ENCODE measurements at regions not wholly inside any gene's neighbourhood (a gene's known extent, or its start where the extent isn't known, plus 50 kb on each side); places are given as distances from the start of the nearest gene placed in this dataset.

GRCh38 chr6:14865531-14866100 is 380.3 kb upstream of the JARID2 start:
- H3K9me3 ChIP-seq: no peaks in the 10 kb centered on the region
- H3K27me3 ChIP-seq (ENCODE audit: insufficient read depth in 3 of 3, low read length in 2 of 3): no peaks in the 10 kb centered on the region
- H3K4me3 ChIP-seq: no peak overlapping the region
- intact Hi-C loops (cut with DNase I): loop anchor here in 1 of 2 donors (10.0 kb wide), 1 partner anchor 651 kb away; no protein-coding TSS in a partner anchor
- 75 to 82% (median 80%) methylated on average over 5 of the region's 5 CpGs for WGBS, 3 donors
- DNase-seq: no peak
- no peak for ATAC-seq
- peaks cover under 1% of the 10 kb centered on the region for H3K4me1 ChIP-seq
- no peak for TF ChIP-seq CTCF (IDR thresholded peaks at IDR 0.05)
- no peaks in the 10 kb centered on the region for H3K36me3 ChIP-seq (ENCODE audit: insufficient read depth in 1 of 2, low read depth in 1 of 2)
- no peak overlapping the region for H3K27ac ChIP-seq

GRCh38 chr6:14867802-14868201 is 378.1 kb upstream of the JARID2 start:
- peaks cover 13% of the 10 kb centered on the region for H3K4me1 ChIP-seq
- WGBS, 3 donors: 96 to 97% (median 97%) methylated on average over 1 of the region's 1 CpG
- intact Hi-C loops (cut with DNase I): loop anchor here in 1 of 2 donors (10.0 kb wide), 1 partner anchor 653 kb away; no protein-coding TSS in a partner anchor

GRCh38 chr6:14871221-14871620 is 374.6 kb upstream of the JARID2 start:
- H3K27ac ChIP-seq: peak overlapping the region; percentile 77
- 35 to 53% (median 35%) methylated on average over 5 of the region's 5 CpGs for WGBS, 3 donors
- H3K4me1 ChIP-seq: peaks cover 14% of the 10 kb centered on the region
- no peaks in the 10 kb centered on the region for H3K9me3 ChIP-seq
- ATAC-seq (peak; percentile 97 to 100 (median 99)), DNase-seq (peak in 1 of 2 donors; percentile 79)
- no peaks in the 10 kb centered on the region for H3K27me3 ChIP-seq (ENCODE audit: insufficient read depth in 3 of 3, low read length in 2 of 3)
- H3K4me3 ChIP-seq: no peak overlapping the region
- TF ChIP-seq CTCF (IDR thresholded peaks at IDR 0.05): no peak
- H3K36me3 ChIP-seq (ENCODE audit: insufficient read depth in 1 of 2, low read depth in 1 of 2): no peaks in the 10 kb centered on the region
- intact Hi-C loops (cut with DNase I): loop anchor here in 1 of 2 donors (10.0 kb wide), 1 partner anchor 656 kb away; no protein-coding TSS in a partner anchor

More at GRCh38 chr6:14867802-14868201, 378.1 kb upstream of the JARID2 start:
- Histone ChIP-seq H3K36me3 (ENCODE audit: insufficient read depth in 1 of 2, low read depth in 1 of 2) (no peaks in the 10 kb centered on the region), H3K27ac (no peak overlapping the region), H3K27me3 (ENCODE audit: insufficient read depth in 3 of 3, low read length in 2 of 3) (no peaks in the 10 kb centered on the region), H3K9me3 (no peaks in the 10 kb centered on the region), H3K4me3 (no peak overlapping the region)
- no peak for ATAC-seq
- TF ChIP-seq CTCF (IDR thresholded peaks at IDR 0.05): no peak
- DNase-seq: no peak

GRCh38 chr6:14873101-14873500 is 372.8 kb upstream of the JARID2 start:
- H3K27me3 ChIP-seq (ENCODE audit: insufficient read depth in 3 of 3, low read length in 2 of 3): no peaks in the 10 kb centered on the region
- no peak overlapping the region for H3K27ac ChIP-seq
- 90 to 95% (median 91%) methylated on average over 2 of the region's 2 CpGs for WGBS, 3 donors
- no peak for ATAC-seq
- H3K36me3 ChIP-seq (ENCODE audit: insufficient read depth in 1 of 2, low read depth in 1 of 2): no peaks in the 10 kb centered on the region
- intact Hi-C loops (cut with DNase I): loop anchor here in 1 of 2 donors (10.0 kb wide), 1 partner anchor 658 kb away; no protein-coding TSS in a partner anchor
- H3K4me1 ChIP-seq: peaks cover 33% of the 10 kb centered on the region
- TF ChIP-seq CTCF (IDR thresholded peaks at IDR 0.05): no peak
- DNase-seq: no peak
- no peak overlapping the region for H3K4me3 ChIP-seq
- no peaks in the 10 kb centered on the region for H3K9me3 ChIP-seq
